SK-N-SH (cell line): ENCODE measurements at regions not wholly inside any gene's neighbourhood (a gene's known extent, or its start where the extent isn't known, plus 50 kb on each side); places are given as distances from the start of the nearest gene placed in this dataset.

ENCODE experiments used
- CTCF ChIA-PET: fragments of 300-600, 350-600 bp; formaldehyde crosslinking; extraction: SDS; loops from one replicate; lab custom pipeline; 2021; lab: Yijun Ruan, JAX
- POLR2A ChIA-PET: fragments of 350-600 bp; sonication (Branson Sonifier 250); formaldehyde crosslinking; extraction: SDS; loops from one replicate; lab custom pipeline; 2020; ENCODE audit warnings: antibody characterized with exemption, inconsistent platforms; lab: Yijun Ruan, JAX
- DNase-seq: peaks from one replicate; pipeline ENCODE4 v3.0.0; 2012
- H2AFZ ChIP-seq: fragments of 200-600 bp; sonication (generic); 2 replicates; pipeline ENCODE4 v1.8.1; 2016; ENCODE audit warnings: antibody characterized with exemption, mild to moderate bottlenecking, low read depth
- H3F3A ChIP-seq: fragments of 200-600 bp; sonication (generic); replicated peaks from 2 replicates; pipeline ENCODE3; 2016; ENCODE audit warnings: antibody characterized with exemption, mild to moderate bottlenecking; ENCODE audit not compliant: insufficient read depth
- H3K27ac ChIP-seq, 2 experiments: fragments of 200-500 bp in 1 of 2; fragments of 200-600 bp in 1 of 2; sonication (Bioruptor generic) in 1 of 2; sonication (generic), shearing (Covaris generic) in 1 of 2; 2 replicates each; pipeline versions ENCODE4 v1.5.1 to v1.6.1; 2014 to 2016; ENCODE audit warnings: low read depth in 2 of 2, inconsistent platforms in 1 of 2, low read length in 1 of 2, mild to moderate bottlenecking in 1 of 2, mixed read lengths in 1 of 2
- H3K27me3 ChIP-seq: fragments of 200-600 bp; sonication (generic), shearing (Covaris generic); 2 replicates; pipeline ENCODE4 v1.6.1; 2016; ENCODE audit warnings: mixed run types; ENCODE audit not compliant: insufficient read depth
- H3K36me3 ChIP-seq, 2 experiments: fragments of 200-500 bp in 1 of 2; fragments of 200-600 bp in 1 of 2; sonication (Bioruptor generic) in 1 of 2; sonication (generic) in 1 of 2; replicated peaks in 1 of 2; 2 replicates each; pipeline versions ENCODE3 to v1.5.1; 2014 to 2016; ENCODE audit warnings: low read length in 1 of 2, mild to moderate bottlenecking in 1 of 2; ENCODE audit not compliant: insufficient read depth in 2 of 2, control insufficient read depth in 1 of 2
- H3K4me1 ChIP-seq, 2 experiments: fragments of 200-500 bp in 1 of 2; fragments of 200-600 bp in 1 of 2; sonication (Bioruptor generic) in 1 of 2; sonication (generic), shearing (Covaris generic) in 1 of 2; 2 replicates each; pipeline versions ENCODE4 v1.5.1 to v1.6.1; 2014 to 2016; ENCODE audit warnings: low read depth in 1 of 2, low read length in 1 of 2, mixed run types in 1 of 2; ENCODE audit not compliant: insufficient read depth in 2 of 2, control insufficient read depth in 1 of 2
- H3K4me2 ChIP-seq: fragments of 200-600 bp; sonication (generic), shearing (Covaris generic); 2 replicates; pipeline ENCODE4 v1.6.1; 2017; ENCODE audit warnings: mixed run types
- H3K4me3 ChIP-seq, 2 experiments: fragments of 200-500 bp in 1 of 2; fragments of 200-600 bp in 1 of 2; sonication (Bioruptor generic) in 1 of 2; sonication (generic), shearing (Covaris generic) in 1 of 2; 2 replicates each; pipeline versions ENCODE4 v1.5.1 to v1.8.1; 2014 to 2016; ENCODE audit warnings: low read depth in 2 of 2, inconsistent platforms in 1 of 2, low read length in 1 of 2, mild to moderate bottlenecking in 1 of 2, mixed read lengths in 1 of 2, moderate library complexity in 1 of 2
- H3K79me2 ChIP-seq: fragments of 200-600 bp; sonication (generic); 2 replicates; pipeline ENCODE4 v1.8.1; 2017; ENCODE audit warnings: mild to moderate bottlenecking; ENCODE audit not compliant: insufficient read depth
- H3K9ac ChIP-seq: fragments of 200-600 bp; sonication (generic); 2 replicates; pipeline ENCODE4 v1.6.1; 2017; ENCODE audit warnings: mixed run types
- H3K9me2 ChIP-seq: fragments of 200-600 bp; sonication (generic); 2 replicates; pipeline ENCODE4 v1.6.1; 2017; ENCODE audit warnings: mixed run types
- H3K9me3 ChIP-seq: fragments of 200-600 bp; sonication (generic); 2 replicates; pipeline ENCODE4 v1.6.1; 2017; ENCODE audit warnings: mixed run types, mild to moderate bottlenecking, moderate library complexity
- H4K20me1 ChIP-seq: fragments of 200-600 bp; sonication (generic); 2 replicates; pipeline ENCODE4 v1.6.1; 2017; ENCODE audit warnings: mild to moderate bottlenecking, mixed run types; ENCODE audit not compliant: insufficient read depth
- CHD2 ChIP-seq: fragments of 150-350 bp; IDR thresholded peaks from 2 replicates; pipeline ENCODE4 v1.6.1; 2018; ENCODE audit warnings: low read length; ENCODE audit not compliant: partially characterized antibody
- CTCF ChIP-seq: fragments of 200-600 bp; sonication (generic); IDR thresholded peaks from 2 replicates; pipeline ENCODE4 v1.6.1; 2017; ENCODE audit warnings: antibody characterized with exemption, mild to moderate bottlenecking, moderate library complexity
- ELF1 ChIP-seq: IDR thresholded peaks from 2 replicates; pipeline ENCODE4 v1.4.0; 2012
- FOSL2 ChIP-seq: IDR thresholded peaks from 2 replicates; pipeline ENCODE4 v1.4.0; 2012; ENCODE audit warnings: low read depth, mild to moderate bottlenecking, moderate library complexity, borderline replicate concordance
- FOXM1 ChIP-seq: IDR thresholded peaks from 2 replicates; pipeline ENCODE4 v1.4.0; 2012; ENCODE audit warnings: low read depth, mild to moderate bottlenecking
- IRF3 ChIP-seq: fragments of 150-350 bp; IDR thresholded peaks from 2 replicates; pipeline ENCODE4 v1.6.1; 2016; ENCODE audit warnings: mild to moderate bottlenecking, low read depth, low read length
- MEF2A ChIP-seq: IDR thresholded peaks from 2 replicates; pipeline ENCODE4 v1.4.0; 2012; ENCODE audit warnings: low read depth, borderline replicate concordance
- NFIC ChIP-seq: IDR thresholded peaks from 2 replicates; pipeline ENCODE4 v1.4.0; 2012; ENCODE audit warnings: borderline replicate concordance
- RCOR1 ChIP-seq: fragments of 150-350 bp; IDR thresholded peaks from 2 replicates; pipeline ENCODE4 v1.6.1; 2017; ENCODE audit warnings: antibody characterized with exemption, low read length
- RXRA ChIP-seq: IDR thresholded peaks from 2 replicates; pipeline ENCODE4 v1.4.0; 2012; ENCODE audit warnings: low read depth, mild to moderate bottlenecking, borderline replicate concordance
- TAF1 ChIP-seq: IDR thresholded peaks from 2 replicates; pipeline ENCODE4 v1.6.1; 2012; ENCODE audit warnings: low read depth, mild to moderate bottlenecking, low read length, moderate library complexity, borderline replicate concordance
- ZBTB33 ChIP-seq: IDR thresholded peaks from 2 replicates; pipeline ENCODE4 v1.4.0; 2012; ENCODE audit warnings: low read depth, borderline replicate concordance
- WGBS: methylation state at CpG from one replicate; pipeline ENCODE4 v1.1.6; 2017; ENCODE audit warnings: low lambda C conversion rate; 5-methylcytosine and 5-hydroxymethylcytosine counted together

GRCh38 chrX:69232945-69233344, 67.7 kb upstream of the PJA1 start:
- WGBS, result 16% methylated on average over 3 of the region's 3 CpGs
- Histone ChIP-seq H4K20me1 (no peaks in the 10 kb centered on the region), H3K27me3 (no peaks in the 10 kb centered on the region), H3K36me3 (no peaks in the 10 kb centered on the region), H3F3A (no peaks in the 10 kb centered on the region), H3K4me3 (no peak overlapping the region), H2AFZ (no peak overlapping the region), H3K9me3 (no peaks in the 10 kb centered on the region), H3K9me2 (no peaks in the 10 kb centered on the region), H3K9ac (no peak overlapping the region), H3K4me2 (no peak overlapping the region), H3K79me2 (no peaks in the 10 kb centered on the region), H3K4me1 (peaks cover 0 to 7% of the 10 kb centered on the region in 2 experiments; a peak in 1 of 4 replicates), H3K27ac (no peak overlapping the region)
- CTCF ChIA-PET, result interaction anchor here (3.3 kb wide), 1 partner anchor 11 kb away, joined by 28 read pairs; no protein-coding TSS in a partner anchor
- DNase-seq, result no peak
- TF ChIP-seq RCOR1, result no peak
- TF ChIP-seq FOSL2, result no peak
- no peak for TF ChIP-seq ELF1
- no peak for TF ChIP-seq TAF1
- TF ChIP-seq ZBTB33, result no peak
- no peak for TF ChIP-seq MEF2A
- no peak for TF ChIP-seq NFIC
- TF ChIP-seq RXRA, result no peak
- POLR2A ChIA-PET, result no interaction called here

- H3K9me3 ChIP-seq, result no peaks in the 10 kb centered on the region
- H3K4me1 ChIP-seq, result no peaks in the 10 kb centered on the region; a peak in 1 of 4 replicates
- H3K9me2 ChIP-seq, result no peaks in the 10 kb centered on the region
- H3K27ac ChIP-seq, result no peak overlapping the region
- no peaks in the 10 kb centered on the region for H3F3A ChIP-seq
- H3K27me3 ChIP-seq, result no peaks in the 10 kb centered on the region
- H3K79me2 ChIP-seq, result no peaks in the 10 kb centered on the region
- TF ChIP-seq RCOR1 (no peak), CTCF (no peak), IRF3 (no peak), CHD2 (no peak), FOXM1 (no peak), TAF1 (no peak)
- POLR2A ChIA-PET, result no interaction called here
- CTCF ChIA-PET, result interaction anchor here (0.9 to 3.3 kb wide), 3 partner anchors 10 to 404 kb away, joined by 5 to 28 read pairs (median 5); no protein-coding TSS in a partner anchor
- H3K4me2 ChIP-seq, result no peak overlapping the region
- no peak overlapping the region for H3K4me3 ChIP-seq
- H3K9ac ChIP-seq, result no peak overlapping the region
- no peaks in the 10 kb centered on the region for H4K20me1 ChIP-seq
- H3K36me3 ChIP-seq, result no peaks in the 10 kb centered on the region
- H2AFZ ChIP-seq, result no peak overlapping the region
- no peak for DNase-seq
Observed at GRCh38 chrX:69231903-69232302, 66.7 kb upstream of the PJA1 start.
